HepG2 (cell line): ENCODE measurements at regions not wholly inside any gene's neighbourhood (a gene's known extent, or its start where the extent isn't known, plus 50 kb on each side); places are given as distances from the start of the nearest gene placed in this dataset.
A peak's percentile ranks its signal among the peaks of the same experiment; 100 is the strongest.

ENCODE experiments used
- ATAC-seq: fragments of 200-7000 bp; cut with Tn5 transposase; 3 replicates; pipeline ENCODE4 v1.9.1; 2020; ENCODE audit warnings: mild to moderate bottlenecking, moderate library complexity
- BruUV-seq: library from RNA; stranded (reverse); fragments of 400-500 nt; replicated peaks from 2 replicates; lab custom pipeline; 2021; lab: Mats Ljungman, UMichigan
- CTCF ChIA-PET: fragments of 300-600 bp; formaldehyde crosslinking; extraction: SDS; loops from one replicate; lab custom pipeline; 2021; ENCODE audit warnings: low total read pairs, inconsistent platforms, low intra/inter-chr PET ratio; lab: Yijun Ruan, JAX
- POLR2A ChIA-PET: fragments of 350-600 bp; sonication (Branson Sonifier 250); formaldehyde crosslinking; loops from one replicate; lab custom pipeline; 2020; ENCODE audit warnings: antibody characterized with exemption, inconsistent platforms; lab: Yijun Ruan, JAX
- DNase-seq: peaks from one replicate; pipeline ENCODE4 v3.0.0-alpha.2; 2015; ENCODE audit warnings: low spot score
- FAIRE-seq: peaks from 3 replicates; lab custom pipeline; 2011; peaks lifted over from hg19 to GRCh38; lab: Jason Lieb, UNC
- H2AFZ ChIP-seq: one replicate; pipeline ENCODE4 v1.6.1; 2011; ENCODE audit warnings: low read length, inconsistent platforms
- H3K27ac ChIP-seq: fragments of 300-600 bp; 3 replicates; pipeline ENCODE4 v1.8.0; 2011; ENCODE audit warnings: mixed run types, mild to moderate bottlenecking, mixed read lengths, low read length, inconsistent platforms; ENCODE audit not compliant: insufficient read depth; ENCODE audit errors: extremely low read length
- H3K27me3 ChIP-seq, 2 experiments: fragments of 200-600 bp in 1 of 2; 2 replicates in 1 of 2; 3 replicates in 1 of 2; pipeline versions ENCODE4 v1.6.0 to v1.8.0; 2011; ENCODE audit warnings: low read length in 2 of 2, mild to moderate bottlenecking in 2 of 2, moderate library complexity in 2 of 2, inconsistent platforms in 1 of 2; ENCODE audit not compliant: insufficient read depth in 2 of 2, control insufficient read depth in 1 of 2
- H3K36me3 ChIP-seq, 2 experiments: fragments of 200-600 bp in 1 of 2; replicated peaks in 1 of 2; 2 replicates in 1 of 2; 3 replicates in 1 of 2; pipeline versions ENCODE4 v1.5.1 to v1.8.0; 2011; ENCODE audit warnings: low read length in 2 of 2, inconsistent platforms in 1 of 2; ENCODE audit not compliant: insufficient read depth in 2 of 2, control insufficient read depth in 1 of 2
- H3K4me1 ChIP-seq: 2 replicates; pipeline ENCODE4 v1.5.1; 2012; ENCODE audit warnings: low read length, inconsistent platforms; ENCODE audit not compliant: insufficient read depth
- H3K4me2 ChIP-seq: 2 replicates; pipeline ENCODE4 v1.6.0; 2011; ENCODE audit warnings: low read depth, low read length, inconsistent platforms
- H3K4me3 ChIP-seq, 3 experiments: fragments of 200-600 bp in 1 of 3; sonication (generic), shearing (Covaris generic) in 1 of 3; replicated peaks in 1 of 3; 2 replicates each; pipeline ENCODE4 v1.5.1; 2011 to 2016; ENCODE audit warnings: low read length in 3 of 3, inconsistent platforms in 2 of 3, low read depth in 2 of 3, mild to moderate bottlenecking in 2 of 3, control low read depth in 1 of 3, mixed read lengths in 1 of 3; ENCODE audit not compliant: insufficient read depth in 1 of 3
- H3K79me2 ChIP-seq: one replicate; pipeline ENCODE4 v1.6.1; 2011; ENCODE audit warnings: low read length, inconsistent platforms; ENCODE audit not compliant: insufficient read depth
- H3K9ac ChIP-seq: 2 replicates; pipeline ENCODE4 v1.6.0; 2011; ENCODE audit warnings: mild to moderate bottlenecking, low read depth, low read length, inconsistent platforms; ENCODE audit not compliant: insufficient read depth
- H3K9me3 ChIP-seq: 2 replicates; pipeline ENCODE4 v1.5.1; 2012; ENCODE audit warnings: mild to moderate bottlenecking, low read length
- H4K20me1 ChIP-seq: 2 replicates; pipeline ENCODE4 v1.6.0; 2011; ENCODE audit warnings: inconsistent platforms, mild to moderate bottlenecking, low read length, moderate library complexity; ENCODE audit not compliant: insufficient read depth
- BCL6 ChIP-seq: IDR thresholded peaks from 2 replicates; pipeline ENCODE4 v1.6.1; 2016; ENCODE audit warnings: missing genetic modification reagents, missing compliant biosample characterization
- CREB1 ChIP-seq, 2 experiments: fragments of 450-650 bp in 1 of 2; IDR thresholded peaks; 2 replicates each; pipeline ENCODE4 v1.6.1; 2016 to 2017; ENCODE audit warnings: control low read depth in 1 of 2, mild to moderate bottlenecking in 1 of 2, missing compliant biosample characterization in 1 of 2, missing genetic modification characterization in 1 of 2
- ETV5 ChIP-seq: IDR thresholded peaks from 2 replicates; pipeline ENCODE4 v1.6.1; 2018; ENCODE audit warnings: missing biosample characterization, missing genetic modification reagents, inconsistent platforms, borderline replicate concordance
- XBP1 ChIP-seq: sonication (generic); formaldehyde crosslinking; IDR thresholded peaks from 2 replicates; pipeline ENCODE4 v1.5.0; 2020; ENCODE audit warnings: missing genetic modification reagents
- ZMYM3 ChIP-seq: sonication (generic); formaldehyde crosslinking; IDR thresholded peaks from 2 replicates; pipeline ENCODE4 v1.5.1; 2020; ENCODE audit warnings: mild to moderate bottlenecking, missing genetic modification reagents
- ZSCAN29 ChIP-seq: sonication (generic); formaldehyde crosslinking; conservative IDR thresholded peaks from 2 replicates; pipeline ENCODE4 v1.4.0; 2020; ENCODE audit warnings: mild to moderate bottlenecking, missing genetic modification reagents
- WGBS: methylation state at CpG from one replicate; pipeline ENCODE4 v1.1.6; 2017; ENCODE audit warnings: low lambda C conversion rate; 5-methylcytosine and 5-hydroxymethylcytosine counted together
- in situ Hi-C: cut with HindIII; loops from 2 replicates; pipeline ENCODE4 v1.10.0; 2017; ENCODE audit warnings: low pct_unique_long_range_greater_than_20kb; ENCODE audit not compliant: extremely low pct_ligation_motif_present
- intact Hi-C: fragments of 100-400 bp; cut with micrococcal nuclease; formaldehyde crosslinking; loops from one replicate; pipeline ENCODE4 v1.10.0; 2022; ENCODE audit not compliant: unreplicated experiment
- TF ChIP-seq, protein P1 (sequence below): sonication (generic); formaldehyde crosslinking; IDR thresholded peaks from 2 replicates; pipeline ENCODE4 v1.4.0; 2020; ENCODE audit warnings: missing genetic modification reagents
- TF ChIP-seq, protein P2 (sequence below): IDR thresholded peaks from 2 replicates; pipeline ENCODE4 v1.6.1; 2012; ENCODE audit warnings: inconsistent platforms
- TF ChIP-seq, protein P3 (sequence below): sonication (generic); formaldehyde crosslinking; IDR thresholded peaks from 2 replicates; pipeline ENCODE4 v1.5.0; 2020; ENCODE audit warnings: mild to moderate bottlenecking, low read depth, missing genetic modification reagents, borderline replicate concordance
- TF ChIP-seq, protein P4 (sequence below): sonication (generic); formaldehyde crosslinking; IDR thresholded peaks from 2 replicates; pipeline ENCODE4 v1.4.0; 2020; ENCODE audit warnings: missing genetic modification reagents
- TF ChIP-seq, protein P5 (sequence below): sonication (generic); formaldehyde crosslinking; IDR thresholded peaks from 2 replicates; pipeline ENCODE4 v1.5.1; 2020; ENCODE audit warnings: mild to moderate bottlenecking, missing genetic modification reagents, moderate library complexity
- TF ChIP-seq, protein P6 (sequence below): sonication (generic); formaldehyde crosslinking; IDR thresholded peaks from 2 replicates; pipeline ENCODE4 v1.5.1; 2020; ENCODE audit warnings: mild to moderate bottlenecking, moderate library complexity, missing genetic modification reagents

DNA sequence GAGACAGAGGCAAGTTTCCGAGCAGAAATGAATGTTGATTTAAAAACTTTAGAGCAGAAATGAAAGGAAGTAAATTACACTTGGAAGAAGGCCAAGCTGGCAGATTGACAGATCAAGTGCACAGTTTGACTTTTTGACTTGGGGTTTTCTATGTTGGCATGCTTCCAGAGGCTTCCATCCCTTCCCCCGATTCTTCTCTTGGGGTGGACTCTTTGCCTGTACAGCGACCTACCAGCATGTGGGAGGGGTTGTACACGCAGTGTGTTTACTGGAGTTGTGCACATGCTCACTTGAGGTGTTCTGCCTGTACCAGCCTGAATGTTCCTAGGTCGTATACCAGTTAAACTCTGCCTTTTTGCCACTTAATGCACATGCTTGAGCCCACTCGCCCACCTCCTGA lies 701.5 kb upstream of the GBE1 start (continued):
- TF ChIP-seq, protein P1, sequence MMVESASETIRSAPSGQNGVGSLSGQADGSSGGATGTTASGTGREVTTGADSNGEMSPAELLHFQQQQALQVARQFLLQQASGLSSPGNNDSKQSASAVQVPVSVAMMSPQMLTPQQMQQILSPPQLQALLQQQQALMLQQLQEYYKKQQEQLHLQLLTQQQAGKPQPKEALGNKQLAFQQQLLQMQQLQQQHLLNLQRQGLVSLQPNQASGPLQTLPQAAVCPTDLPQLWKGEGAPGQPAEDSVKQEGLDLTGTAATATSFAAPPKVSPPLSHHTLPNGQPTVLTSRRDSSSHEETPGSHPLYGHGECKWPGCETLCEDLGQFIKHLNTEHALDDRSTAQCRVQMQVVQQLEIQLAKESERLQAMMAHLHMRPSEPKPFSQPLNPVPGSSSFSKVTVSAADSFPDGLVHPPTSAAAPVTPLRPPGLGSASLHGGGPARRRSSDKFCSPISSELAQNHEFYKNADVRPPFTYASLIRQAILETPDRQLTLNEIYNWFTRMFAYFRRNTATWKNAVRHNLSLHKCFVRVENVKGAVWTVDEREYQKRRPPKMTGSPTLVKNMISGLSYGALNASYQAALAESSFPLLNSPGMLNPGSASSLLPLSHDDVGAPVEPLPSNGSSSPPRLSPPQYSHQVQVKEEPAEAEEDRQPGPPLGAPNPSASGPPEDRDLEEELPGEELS (CRISPR knock-in tag): peak; percentile 57
- TF ChIP-seq, protein P2, sequence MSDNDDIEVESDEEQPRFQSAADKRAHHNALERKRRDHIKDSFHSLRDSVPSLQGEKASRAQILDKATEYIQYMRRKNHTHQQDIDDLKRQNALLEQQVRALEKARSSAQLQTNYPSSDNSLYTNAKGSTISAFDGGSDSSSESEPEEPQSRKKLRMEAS: peak; percentile 30; the same call in 1 of the 2 replicates
- TF ChIP-seq, protein P3, sequence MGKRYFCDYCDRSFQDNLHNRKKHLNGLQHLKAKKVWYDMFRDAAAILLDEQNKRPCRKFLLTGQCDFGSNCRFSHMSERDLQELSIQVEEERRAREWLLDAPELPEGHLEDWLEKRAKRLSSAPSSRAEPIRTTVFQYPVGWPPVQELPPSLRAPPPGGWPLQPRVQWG: no peak
- TF ChIP-seq CREB1 (IDR thresholded peaks at IDR 0.05): no peak
- peak; percentile 16; the same call in 1 of the 2 replicates for TF ChIP-seq CREB1 (CRISPR knock-in tag; IDR thresholded peaks at IDR 0.05)
- TF ChIP-seq, all 625 proteins: peak for 15

DNA sequence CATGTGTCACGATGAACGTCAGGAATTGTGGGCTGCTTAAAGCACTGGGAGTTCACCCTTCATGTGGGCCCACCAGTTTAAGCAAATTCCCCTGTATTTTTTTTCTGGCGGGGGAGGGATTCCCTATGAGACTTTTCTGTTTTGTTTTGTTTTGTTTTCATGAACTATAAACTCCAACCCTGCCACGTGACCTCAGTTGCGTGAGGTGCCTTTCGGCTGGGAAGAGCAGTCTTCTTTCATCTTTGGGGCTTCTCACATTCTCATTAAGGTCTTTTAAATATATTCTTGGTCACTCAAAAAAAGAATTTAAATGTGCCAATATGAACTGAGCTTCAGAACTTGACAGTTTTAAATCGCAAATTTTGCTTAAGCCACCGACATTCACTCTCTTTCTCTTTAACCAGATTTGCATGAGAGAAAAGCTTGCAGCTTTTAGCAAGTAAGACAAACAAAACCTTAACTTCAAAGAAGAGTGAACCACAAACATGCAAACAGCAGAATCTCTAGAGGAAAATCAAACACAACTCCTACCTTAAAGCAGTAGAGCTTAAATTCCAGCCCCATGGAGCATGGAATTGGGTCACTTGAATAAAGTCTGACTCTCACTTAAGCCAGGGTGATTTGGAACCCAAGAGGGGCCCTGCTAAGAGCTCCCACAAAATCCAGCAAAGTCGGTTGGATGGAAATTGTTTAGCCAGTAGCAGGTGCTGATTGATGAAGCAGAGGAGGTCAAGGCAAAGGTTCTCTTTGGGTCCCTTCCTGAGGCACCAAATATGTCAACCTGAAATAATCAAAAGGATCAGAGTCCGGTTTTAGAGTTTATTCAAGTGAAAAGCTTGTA lies 699.8 kb upstream of the GBE1 start:
- H3K27ac ChIP-seq: peak overlapping the region; percentile 94
- peaks cover 44% of the 10 kb centered on the region for H3K4me1 ChIP-seq
- WGBS: 0% methylated on average over 10 of the region's 10 CpGs
- in situ Hi-C loops: no loop called here
- peak; percentile 77 for FAIRE-seq
- peak overlapping the region; percentile 50 for H3K9ac ChIP-seq
- H3K4me2 ChIP-seq: peak overlapping the region; percentile 76
- TSS peak; percentile 82 for BruUV-seq
- ATAC-seq: peak; percentile 94
- H3K9me3 ChIP-seq: no peaks in the 10 kb centered on the region
- ChIA-PET CTCF (no interaction called here), POLR2A (interaction anchor here (0.9 to 1.9 kb wide), 3 partner anchors 13 to 24 kb away, joined by 3 to 7 read pairs (median 4); no protein-coding TSS in a partner anchor)
- peak overlapping the region; percentile 91 for H2AFZ ChIP-seq
- H3K36me3 ChIP-seq: no peaks in the 10 kb centered on the region
- DNase-seq: peak; percentile 78
- no peaks in the 10 kb centered on the region for H3K27me3 ChIP-seq
- no peaks in the 10 kb centered on the region for H4K20me1 ChIP-seq
- H3K79me2 ChIP-seq: no peaks in the 10 kb centered on the region
- peak overlapping the region; percentile 19 to 57 (median 45); a peak in 4 of 6 replicates for H3K4me3 ChIP-seq
- intact Hi-C loops: loop anchor here (5.0 kb wide), 1 partner anchor 171 kb away; no protein-coding TSS in a partner anchor
- peak; percentile 26; the same call in 1 of the 2 replicates for TF ChIP-seq BCL6 (CRISPR knock-in tag)
- TF ChIP-seq, protein P4, sequence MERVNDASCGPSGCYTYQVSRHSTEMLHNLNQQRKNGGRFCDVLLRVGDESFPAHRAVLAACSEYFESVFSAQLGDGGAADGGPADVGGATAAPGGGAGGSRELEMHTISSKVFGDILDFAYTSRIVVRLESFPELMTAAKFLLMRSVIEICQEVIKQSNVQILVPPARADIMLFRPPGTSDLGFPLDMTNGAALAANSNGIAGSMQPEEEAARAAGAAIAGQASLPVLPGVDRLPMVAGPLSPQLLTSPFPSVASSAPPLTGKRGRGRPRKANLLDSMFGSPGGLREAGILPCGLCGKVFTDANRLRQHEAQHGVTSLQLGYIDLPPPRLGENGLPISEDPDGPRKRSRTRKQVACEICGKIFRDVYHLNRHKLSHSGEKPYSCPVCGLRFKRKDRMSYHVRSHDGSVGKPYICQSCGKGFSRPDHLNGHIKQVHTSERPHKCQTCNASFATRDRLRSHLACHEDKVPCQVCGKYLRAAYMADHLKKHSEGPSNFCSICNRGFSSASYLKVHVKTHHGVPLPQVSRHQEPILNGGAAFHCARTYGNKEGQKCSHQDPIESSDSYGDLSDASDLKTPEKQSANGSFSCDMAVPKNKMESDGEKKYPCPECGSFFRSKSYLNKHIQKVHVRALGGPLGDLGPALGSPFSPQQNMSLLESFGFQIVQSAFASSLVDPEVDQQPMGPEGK (CRISPR knock-in tag): peak; percentile 30; the same call in 1 of the 2 replicates
- no peak for TF ChIP-seq ZSCAN29 (CRISPR knock-in tag)
- peak; percentile 28; the same call in 1 of the 2 replicates for TF ChIP-seq ETV5
- TF ChIP-seq XBP1 (CRISPR knock-in tag): no peak
- TF ChIP-seq, protein P5, sequence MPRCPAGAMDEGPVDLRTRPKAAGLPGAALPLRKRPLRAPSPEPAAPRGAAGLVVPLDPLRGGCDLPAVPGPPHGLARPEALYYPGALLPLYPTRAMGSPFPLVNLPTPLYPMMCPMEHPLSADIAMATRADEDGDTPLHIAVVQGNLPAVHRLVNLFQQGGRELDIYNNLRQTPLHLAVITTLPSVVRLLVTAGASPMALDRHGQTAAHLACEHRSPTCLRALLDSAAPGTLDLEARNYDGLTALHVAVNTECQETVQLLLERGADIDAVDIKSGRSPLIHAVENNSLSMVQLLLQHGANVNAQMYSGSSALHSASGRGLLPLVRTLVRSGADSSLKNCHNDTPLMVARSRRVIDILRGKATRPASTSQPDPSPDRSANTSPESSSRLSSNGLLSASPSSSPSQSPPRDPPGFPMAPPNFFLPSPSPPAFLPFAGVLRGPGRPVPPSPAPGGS (CRISPR knock-in tag): no peak
- TF ChIP-seq, protein P6, sequence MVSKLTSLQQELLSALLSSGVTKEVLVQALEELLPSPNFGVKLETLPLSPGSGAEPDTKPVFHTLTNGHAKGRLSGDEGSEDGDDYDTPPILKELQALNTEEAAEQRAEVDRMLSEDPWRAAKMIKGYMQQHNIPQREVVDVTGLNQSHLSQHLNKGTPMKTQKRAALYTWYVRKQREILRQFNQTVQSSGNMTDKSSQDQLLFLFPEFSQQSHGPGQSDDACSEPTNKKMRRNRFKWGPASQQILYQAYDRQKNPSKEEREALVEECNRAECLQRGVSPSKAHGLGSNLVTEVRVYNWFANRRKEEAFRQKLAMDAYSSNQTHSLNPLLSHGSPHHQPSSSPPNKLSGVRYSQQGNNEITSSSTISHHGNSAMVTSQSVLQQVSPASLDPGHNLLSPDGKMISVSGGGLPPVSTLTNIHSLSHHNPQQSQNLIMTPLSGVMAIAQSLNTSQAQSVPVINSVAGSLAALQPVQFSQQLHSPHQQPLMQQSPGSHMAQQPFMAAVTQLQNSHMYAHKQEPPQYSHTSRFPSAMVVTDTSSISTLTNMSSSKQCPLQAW (CRISPR knock-in tag): 0 out of 2 replicates have a peak, but pooled peaks have one; percentile 9
- no peak for TF ChIP-seq ZMYM3 (CRISPR knock-in tag)
